Spleen (tissue), 7 donors: ENCODE measurements at regions not wholly inside any gene's neighbourhood (a gene's known extent, or its start where the extent isn't known, plus 50 kb on each side); places are given as distances from the start of the nearest gene placed in this dataset.

Source experiments
- CTCF ChIP-seq, 11 experiments: fragments of 200-600 bp in 7 of 11; fragments of 450-650 bp in 4 of 11; sonication (generic) in 4 of 11; IDR thresholded peaks in 8 of 11; conservative IDR thresholded peaks in 3 of 11; 1 replicate in 7 of 11; 2 replicates in 4 of 11; pipeline versions ENCODE4 v1.4.0 to v1.8.0; 2016 to 2021; ENCODE audit warnings: antibody characterized with exemption in 11 of 11, inconsistent platforms in 4 of 11, mild to moderate bottlenecking in 1 of 11
- POLR2A ChIP-seq, 3 donors: fragments of 450-650 bp; IDR thresholded peaks; one replicate each; pipeline ENCODE4 v1.5.1; 2017; ENCODE audit warnings: antibody characterized with exemption in 3 of 3, mild to moderate bottlenecking in 1 of 3
- POLR2AphosphoS5 ChIP-seq, 3 donors: sonication (generic); formaldehyde crosslinking; IDR thresholded peaks; one replicate each; pipeline ENCODE4 v1.5.1; 2017; ENCODE audit warnings: antibody characterized with exemption in 3 of 3
- donor health status: DM: no; HTN: no; CAD: no; lungs with moderate emphysema.
- donor health status: DM: no; HTN: no; CAD: no.
- donor health status: DM: no; HTN: no; CAD: no.

GRCh38 chr21:28663111-28663693 is 329.5 kb downstream of the LTN1 start:
- no peak for TF ChIP-seq CTCF (IDR thresholded peaks at IDR 0.05 in 8 of 11, conservative IDR thresholded peaks at IDR 0.05 in 3 of 11)
- TF ChIP-seq POLR2A (IDR thresholded peaks at IDR 0.05) = no peak
- no peak for TF ChIP-seq POLR2AphosphoS5 (IDR thresholded peaks at IDR 0.05)
